Suprapubic skin (tissue), 3 donors: ENCODE measurements at regions not wholly inside any gene's neighbourhood (a gene's known extent, or its start where the extent isn't known, plus 50 kb on each side); places are given as distances from the start of the nearest gene placed in this dataset.

Source experiments
- CTCF ChIP-seq, 2 donors: fragments of 200-600 bp in 1 of 2; fragments of 450-650 bp in 1 of 2; sonication (generic) in 1 of 2; IDR thresholded peaks; one replicate each; pipeline ENCODE4 v1.5.1; 2016 to 2019; ENCODE audit warnings: antibody characterized with exemption in 2 of 2, mild to moderate bottlenecking in 1 of 2, moderate library complexity in 1 of 2
- EP300 ChIP-seq: sonication (generic); formaldehyde crosslinking; IDR thresholded peaks from one replicate; pipeline ENCODE4 v1.6.1; 2017; ENCODE audit warnings: antibody characterized with exemption
- POLR2A ChIP-seq, 2 donors: fragments of 450-650 bp; IDR thresholded peaks; one replicate each; pipeline ENCODE4 v1.6.1; 2017; ENCODE audit warnings: antibody characterized with exemption in 2 of 2, mild to moderate bottlenecking in 2 of 2, moderate library complexity in 2 of 2

DNA sequence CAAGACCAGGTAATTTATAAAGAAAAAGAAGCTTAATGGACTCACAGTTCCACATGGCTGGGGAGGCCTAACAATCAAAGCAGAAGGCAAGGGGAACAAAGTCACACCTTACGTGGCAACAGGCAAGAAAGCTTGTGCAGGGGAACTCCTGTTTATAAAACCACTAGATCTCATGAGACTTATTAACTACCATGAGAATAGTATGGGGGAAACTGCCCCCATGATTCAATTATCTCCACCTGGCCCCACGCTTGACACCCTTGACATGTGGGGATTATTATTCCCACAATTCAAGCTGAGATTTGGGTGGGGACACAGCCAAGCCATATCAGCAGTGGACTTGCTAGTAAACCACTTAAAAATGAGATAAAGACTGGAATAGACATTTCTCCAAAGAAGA is 451.7 kb downstream of the DNAJB9 start:
- TF ChIP-seq CTCF (IDR thresholded peaks at IDR 0.05) (no peak), POLR2A (IDR thresholded peaks at IDR 0.05) (no peak), EP300 (no peak)
